ENCODE measurements at regions not wholly inside any gene's neighbourhood (a gene's known extent, or its start where the extent isn't known, plus 50 kb on each side); places are given as distances from the start of the nearest gene placed in this dataset.

GRCh38 chr6:145003145-145003544, 718.0 kb downstream of the UTRN start:
- TF ChIP-seq, protein P1, sequence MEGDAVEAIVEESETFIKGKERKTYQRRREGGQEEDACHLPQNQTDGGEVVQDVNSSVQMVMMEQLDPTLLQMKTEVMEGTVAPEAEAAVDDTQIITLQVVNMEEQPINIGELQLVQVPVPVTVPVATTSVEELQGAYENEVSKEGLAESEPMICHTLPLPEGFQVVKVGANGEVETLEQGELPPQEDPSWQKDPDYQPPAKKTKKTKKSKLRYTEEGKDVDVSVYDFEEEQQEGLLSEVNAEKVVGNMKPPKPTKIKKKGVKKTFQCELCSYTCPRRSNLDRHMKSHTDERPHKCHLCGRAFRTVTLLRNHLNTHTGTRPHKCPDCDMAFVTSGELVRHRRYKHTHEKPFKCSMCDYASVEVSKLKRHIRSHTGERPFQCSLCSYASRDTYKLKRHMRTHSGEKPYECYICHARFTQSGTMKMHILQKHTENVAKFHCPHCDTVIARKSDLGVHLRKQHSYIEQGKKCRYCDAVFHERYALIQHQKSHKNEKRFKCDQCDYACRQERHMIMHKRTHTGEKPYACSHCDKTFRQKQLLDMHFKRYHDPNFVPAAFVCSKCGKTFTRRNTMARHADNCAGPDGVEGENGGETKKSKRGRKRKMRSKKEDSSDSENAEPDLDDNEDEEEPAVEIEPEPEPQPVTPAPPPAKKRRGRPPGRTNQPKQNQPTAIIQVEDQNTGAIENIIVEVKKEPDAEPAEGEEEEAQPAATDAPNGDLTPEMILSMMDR (IDR thresholded peaks at IDR 0.05; ENCODE audit: low read length), result no peak
- TF ChIP-seq EZH2 (IDR thresholded peaks at IDR 0.05; ENCODE audit: borderline replicate concordance, low read length), result no peak

Data from OCI-LY1 (cell line).